SJCRH30 (cell line): ENCODE measurements at regions not wholly inside any gene's neighbourhood (a gene's known extent, or its start where the extent isn't known, plus 50 kb on each side); places are given as distances from the start of the nearest gene placed in this dataset.

Experiments used
- DNase-seq, 2 experiments: peaks; one replicate each; pipeline ENCODE4 v3.0.0-alpha.2; 2015 to 2020
- H3K27ac ChIP-seq: fragments of 250-450 bp; sonication (Bioruptor Pico); 2 replicates; pipeline ENCODE4 v1.5.1; 2020; ENCODE audit warnings: mild to moderate bottlenecking, moderate library complexity
- H3K27me3 ChIP-seq: fragments of 250-450 bp; sonication (Bioruptor Pico); 2 replicates; pipeline ENCODE4 v1.5.1; 2020; ENCODE audit warnings: mild to moderate bottlenecking, moderate library complexity
- H3K36me3 ChIP-seq: fragments of 250-450 bp; sonication (Bioruptor Pico); 2 replicates; pipeline ENCODE4 v1.5.1; 2020; ENCODE audit warnings: mild to moderate bottlenecking, moderate library complexity
- H3K4me1 ChIP-seq: fragments of 250-450 bp; sonication (Bioruptor Pico); 2 replicates; pipeline ENCODE4 v1.5.1; 2020; ENCODE audit warnings: mild to moderate bottlenecking, moderate library complexity
- H3K4me3 ChIP-seq: fragments of 250-450 bp; sonication (Bioruptor Pico); 2 replicates; pipeline ENCODE4 v1.5.1; 2020; ENCODE audit warnings: mild to moderate bottlenecking, moderate library complexity
- H3K9me3 ChIP-seq: fragments of 250-450 bp; sonication (Bioruptor Pico); replicated peaks from 2 replicates; pipeline ENCODE4 v1.5.1; 2020; ENCODE audit warnings: mild to moderate bottlenecking, moderate library complexity

- no peaks in the 10 kb centered on the region for H3K36me3 ChIP-seq
- H3K4me3 ChIP-seq = no peak overlapping the region
- no peaks in the 10 kb centered on the region for H3K4me1 ChIP-seq
- no peak for DNase-seq
- no peak overlapping the region for H3K27ac ChIP-seq
- H3K27me3 ChIP-seq = no peaks in the 10 kb centered on the region
- H3K9me3 ChIP-seq = no peaks in the 10 kb centered on the region
These were observed 135.8 kb upstream of the VRK1 start for GRCh38 chr14:96661244-96661969.

GRCh38 chr14:96662116-96662970 is 134.8 kb upstream of the VRK1 start:
- H3K4me3 ChIP-seq = no peak overlapping the region
- DNase-seq = no peak
- no peaks in the 10 kb centered on the region for H3K4me1 ChIP-seq
- H3K27me3 ChIP-seq = no peaks in the 10 kb centered on the region
- no peaks in the 10 kb centered on the region for H3K9me3 ChIP-seq
- H3K27ac ChIP-seq = no peak overlapping the region
- no peaks in the 10 kb centered on the region for H3K36me3 ChIP-seq

GRCh38 chr14:96663076-96663475 is 134.1 kb upstream of the VRK1 start:
- no peak overlapping the region for H3K4me3 ChIP-seq
- no peaks in the 10 kb centered on the region for H3K9me3 ChIP-seq
- H3K27ac ChIP-seq = no peak overlapping the region
- no peaks in the 10 kb centered on the region for H3K36me3 ChIP-seq
- H3K27me3 ChIP-seq = no peaks in the 10 kb centered on the region
- DNase-seq = no peak
- H3K4me1 ChIP-seq = no peaks in the 10 kb centered on the region

GRCh38 chr14:96663491-96664067 is 133.6 kb upstream of the VRK1 start:
- DNase-seq = no peak
- Histone ChIP-seq H3K27me3 (no peaks in the 10 kb centered on the region), H3K4me3 (no peak overlapping the region), H3K36me3 (no peaks in the 10 kb centered on the region), H3K27ac (no peak overlapping the region), H3K9me3 (no peaks in the 10 kb centered on the region), H3K4me1 (no peaks in the 10 kb centered on the region)

- H3K4me1 ChIP-seq = no peaks in the 10 kb centered on the region
- H3K9me3 ChIP-seq = no peaks in the 10 kb centered on the region
- no peaks in the 10 kb centered on the region for H3K36me3 ChIP-seq
- H3K4me3 ChIP-seq = no peak overlapping the region
- H3K27me3 ChIP-seq = no peaks in the 10 kb centered on the region
- no peak overlapping the region for H3K27ac ChIP-seq
- DNase-seq = no peak
These were observed 131.1 kb upstream of the VRK1 start for GRCh38 chr14:96666088-96666487.

- no peak for DNase-seq
- no peaks in the 10 kb centered on the region for H3K27me3 ChIP-seq
- no peak overlapping the region for H3K27ac ChIP-seq
- H3K36me3 ChIP-seq = no peaks in the 10 kb centered on the region
- H3K4me1 ChIP-seq = no peaks in the 10 kb centered on the region
- H3K4me3 ChIP-seq = no peak overlapping the region
- H3K9me3 ChIP-seq = no peaks in the 10 kb centered on the region
These were observed 126.8 kb upstream of the VRK1 start for GRCh38 chr14:96670391-96670790.

- Histone ChIP-seq H3K4me3 (no peak overlapping the region), H3K4me1 (no peaks in the 10 kb centered on the region), H3K9me3 (no peaks in the 10 kb centered on the region), H3K36me3 (no peaks in the 10 kb centered on the region), H3K27me3 (no peaks in the 10 kb centered on the region), H3K27ac (no peak overlapping the region)
- DNase-seq = no peak
These were observed 126.0 kb upstream of the VRK1 start for GRCh38 chr14:96671218-96671617.

- H3K36me3 ChIP-seq = no peaks in the 10 kb centered on the region
- H3K27me3 ChIP-seq = no peaks in the 10 kb centered on the region
- DNase-seq = no peak
- no peaks in the 10 kb centered on the region for H3K4me1 ChIP-seq
- no peak overlapping the region for H3K4me3 ChIP-seq
- H3K9me3 ChIP-seq = no peaks in the 10 kb centered on the region
- H3K27ac ChIP-seq = no peak overlapping the region
These were observed 123.5 kb upstream of the VRK1 start for GRCh38 chr14:96673706-96674105.

GRCh38 chr14:96674121-96674520 is 123.1 kb upstream of the VRK1 start:
- no peaks in the 10 kb centered on the region for H3K27me3 ChIP-seq
- no peaks in the 10 kb centered on the region for H3K9me3 ChIP-seq
- no peaks in the 10 kb centered on the region for H3K4me1 ChIP-seq
- no peak overlapping the region for H3K4me3 ChIP-seq
- H3K27ac ChIP-seq = no peak overlapping the region
- DNase-seq = no peak
- no peaks in the 10 kb centered on the region for H3K36me3 ChIP-seq

GRCh38 chr14:96676166-96676565 is 121.0 kb upstream of the VRK1 start:
- Histone ChIP-seq H3K4me1 (no peaks in the 10 kb centered on the region), H3K4me3 (no peak overlapping the region), H3K27ac (no peak overlapping the region), H3K27me3 (no peaks in the 10 kb centered on the region), H3K36me3 (no peaks in the 10 kb centered on the region), H3K9me3 (no peaks in the 10 kb centered on the region)
- no peak for DNase-seq

GRCh38 chr14:96681829-96682228 is 115.4 kb upstream of the VRK1 start:
- DNase-seq = no peak

GRCh38 chr14:96682401-96682800 is 114.8 kb upstream of the VRK1 start:
- Histone ChIP-seq H3K27me3 (no peaks in the 10 kb centered on the region), H3K9me3 (no peaks in the 10 kb centered on the region), H3K4me3 (no peak overlapping the region), H3K27ac (no peak overlapping the region), H3K36me3 (no peaks in the 10 kb centered on the region), H3K4me1 (no peaks in the 10 kb centered on the region)
- DNase-seq = no peak

More at GRCh38 chr14:96681829-96682228, 115.4 kb upstream of the VRK1 start:
- Histone ChIP-seq H3K27me3 (no peaks in the 10 kb centered on the region), H3K4me1 (no peaks in the 10 kb centered on the region), H3K4me3 (no peak overlapping the region), H3K9me3 (no peaks in the 10 kb centered on the region), H3K27ac (no peak overlapping the region), H3K36me3 (no peaks in the 10 kb centered on the region)

GRCh38 chr14:96683562-96684289 is 113.5 kb upstream of the VRK1 start:
- H3K36me3 ChIP-seq = no peaks in the 10 kb centered on the region
- H3K4me3 ChIP-seq = no peak overlapping the region
- H3K27ac ChIP-seq = no peak overlapping the region
- no peaks in the 10 kb centered on the region for H3K4me1 ChIP-seq
- DNase-seq = no peak
- no peaks in the 10 kb centered on the region for H3K9me3 ChIP-seq
- no peaks in the 10 kb centered on the region for H3K27me3 ChIP-seq

- no peaks in the 10 kb centered on the region for H3K4me1 ChIP-seq
- H3K9me3 ChIP-seq = no peaks in the 10 kb centered on the region
- no peak overlapping the region for H3K27ac ChIP-seq
- no peak overlapping the region for H3K4me3 ChIP-seq
- DNase-seq = no peak
- no peaks in the 10 kb centered on the region for H3K27me3 ChIP-seq
- H3K36me3 ChIP-seq = no peaks in the 10 kb centered on the region
These were observed 111.1 kb upstream of the VRK1 start for GRCh38 chr14:96686126-96686525.

GRCh38 chr14:96688629-96689028 is 108.6 kb upstream of the VRK1 start:
- H3K4me1 ChIP-seq = no peaks in the 10 kb centered on the region
- no peaks in the 10 kb centered on the region for H3K27me3 ChIP-seq
- no peak for DNase-seq
- H3K36me3 ChIP-seq = no peaks in the 10 kb centered on the region
- H3K4me3 ChIP-seq = no peak overlapping the region
- H3K9me3 ChIP-seq = no peaks in the 10 kb centered on the region
- no peak overlapping the region for H3K27ac ChIP-seq
